HepG2 (cell line): ENCODE measurements at regions not wholly inside any gene's neighbourhood (a gene's known extent, or its start where the extent isn't known, plus 50 kb on each side); places are given as distances from the start of the nearest gene placed in this dataset.

Source experiments
- CHD2 ChIP-seq: IDR thresholded peaks from 2 replicates; pipeline ENCODE4 v1.6.1; 2011; ENCODE audit warnings: low read depth, low read length, improper control_type of control experiment
- FOXK2 ChIP-seq: fragments of 450-650 bp; IDR thresholded peaks from 2 replicates; pipeline ENCODE4 v1.6.1; 2016
- HOXD1 ChIP-seq: sonication (generic); formaldehyde crosslinking; IDR thresholded peaks from 2 replicates; pipeline ENCODE4 v1.5.0; 2020; ENCODE audit warnings: missing genetic modification reagents
- SMAD1 ChIP-seq: sonication (generic); formaldehyde crosslinking; IDR thresholded peaks from 2 replicates; pipeline ENCODE4 v1.4.0; 2020; ENCODE audit warnings: missing genetic modification reagents, low read depth, mild to moderate bottlenecking, borderline replicate concordance
- ZBTB20 ChIP-seq: sonication (generic); formaldehyde crosslinking; IDR thresholded peaks from 2 replicates; pipeline ENCODE4 v1.8.1; 2023; ENCODE audit warnings: missing genetic modification reagents, low read depth, mild to moderate bottlenecking, borderline replicate concordance
- ZBTB21 ChIP-seq: sonication (generic); formaldehyde crosslinking; IDR thresholded peaks from 2 replicates; pipeline ENCODE4 v1.4.0; 2020; ENCODE audit warnings: missing genetic modification reagents
- ZBTB37 ChIP-seq: sonication (generic); formaldehyde crosslinking; IDR thresholded peaks from 2 replicates; pipeline ENCODE4 v1.4.0; 2020; ENCODE audit warnings: mild to moderate bottlenecking, missing genetic modification reagents
- ZNF276 ChIP-seq: sonication (generic); formaldehyde crosslinking; IDR thresholded peaks from 2 replicates; pipeline ENCODE4 v1.4.0; 2020; ENCODE audit warnings: mild to moderate bottlenecking, low read depth, missing genetic modification reagents
- ZNF552 ChIP-seq: sonication (generic); formaldehyde crosslinking; IDR thresholded peaks from 2 replicates; pipeline ENCODE4 v1.9.0; 2022; ENCODE audit warnings: missing genetic modification reagents, mild to moderate bottlenecking, borderline replicate concordance
- TF ChIP-seq, protein P1 (sequence below): IDR thresholded peaks from 2 replicates; pipeline ENCODE4 v1.6.1; 2016; ENCODE audit warnings: low read depth, missing genetic modification reagents, missing compliant biosample characterization
- TF ChIP-seq, protein P2 (sequence below): sonication (generic); formaldehyde crosslinking; IDR thresholded peaks from 2 replicates; pipeline ENCODE4 v1.5.0; 2020; ENCODE audit warnings: mild to moderate bottlenecking, missing genetic modification reagents, moderate library complexity
- TF ChIP-seq, protein P3 (sequence below): sonication (generic); formaldehyde crosslinking; IDR thresholded peaks from 2 replicates; pipeline ENCODE4 v1.8.0; 2022; ENCODE audit warnings: mild to moderate bottlenecking, missing genetic modification reagents; ENCODE audit not compliant: insufficient replicate concordance
- TF ChIP-seq, protein P4 (sequence below): sonication (generic); formaldehyde crosslinking; IDR thresholded peaks from 2 replicates; pipeline ENCODE4 v1.8.0; 2022; ENCODE audit warnings: missing genetic modification reagents, mild to moderate bottlenecking, borderline replicate concordance
- TF ChIP-seq, protein P5 (sequence below), 2 experiments: IDR thresholded peaks; 2 replicates each; pipeline ENCODE4 v1.6.1; 2011 to 2012; ENCODE audit warnings: low read length in 2 of 2, borderline replicate concordance in 1 of 2, low read depth in 1 of 2, mild to moderate bottlenecking in 1 of 2, moderate library complexity in 1 of 2

DNA sequence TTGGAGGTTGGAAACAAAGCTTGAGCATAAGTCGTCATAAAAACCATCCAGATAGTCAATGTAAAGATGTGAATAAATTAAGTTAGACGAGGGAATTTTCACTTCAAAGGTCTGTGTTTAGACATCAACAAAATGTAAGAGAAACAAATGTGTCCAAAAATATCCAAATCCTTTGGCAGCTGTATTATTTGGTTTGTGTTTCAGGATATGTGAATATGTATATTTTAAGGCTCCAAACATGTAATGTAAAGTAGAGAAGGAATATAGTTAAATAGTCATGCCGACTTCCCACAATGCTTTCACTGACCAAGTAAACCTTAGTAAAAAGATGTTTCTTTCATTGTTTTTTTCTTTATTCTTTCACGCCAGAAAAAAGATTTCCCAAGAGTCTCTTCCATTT is 604.9 kb upstream of the NRP1 start:
- TF ChIP-seq HOXD1 (no peak), FOXK2 (no peak), ZNF552 (CRISPR knock-in tag) (no peak), ZNF276 (no peak), SMAD1 (CRISPR knock-in tag) (no peak), CHD2 (no peak), ZBTB37 (no peak), ZBTB21 (no peak), ZBTB20 (CRISPR knock-in tag) (no peak)
- TF ChIP-seq, protein P1, sequence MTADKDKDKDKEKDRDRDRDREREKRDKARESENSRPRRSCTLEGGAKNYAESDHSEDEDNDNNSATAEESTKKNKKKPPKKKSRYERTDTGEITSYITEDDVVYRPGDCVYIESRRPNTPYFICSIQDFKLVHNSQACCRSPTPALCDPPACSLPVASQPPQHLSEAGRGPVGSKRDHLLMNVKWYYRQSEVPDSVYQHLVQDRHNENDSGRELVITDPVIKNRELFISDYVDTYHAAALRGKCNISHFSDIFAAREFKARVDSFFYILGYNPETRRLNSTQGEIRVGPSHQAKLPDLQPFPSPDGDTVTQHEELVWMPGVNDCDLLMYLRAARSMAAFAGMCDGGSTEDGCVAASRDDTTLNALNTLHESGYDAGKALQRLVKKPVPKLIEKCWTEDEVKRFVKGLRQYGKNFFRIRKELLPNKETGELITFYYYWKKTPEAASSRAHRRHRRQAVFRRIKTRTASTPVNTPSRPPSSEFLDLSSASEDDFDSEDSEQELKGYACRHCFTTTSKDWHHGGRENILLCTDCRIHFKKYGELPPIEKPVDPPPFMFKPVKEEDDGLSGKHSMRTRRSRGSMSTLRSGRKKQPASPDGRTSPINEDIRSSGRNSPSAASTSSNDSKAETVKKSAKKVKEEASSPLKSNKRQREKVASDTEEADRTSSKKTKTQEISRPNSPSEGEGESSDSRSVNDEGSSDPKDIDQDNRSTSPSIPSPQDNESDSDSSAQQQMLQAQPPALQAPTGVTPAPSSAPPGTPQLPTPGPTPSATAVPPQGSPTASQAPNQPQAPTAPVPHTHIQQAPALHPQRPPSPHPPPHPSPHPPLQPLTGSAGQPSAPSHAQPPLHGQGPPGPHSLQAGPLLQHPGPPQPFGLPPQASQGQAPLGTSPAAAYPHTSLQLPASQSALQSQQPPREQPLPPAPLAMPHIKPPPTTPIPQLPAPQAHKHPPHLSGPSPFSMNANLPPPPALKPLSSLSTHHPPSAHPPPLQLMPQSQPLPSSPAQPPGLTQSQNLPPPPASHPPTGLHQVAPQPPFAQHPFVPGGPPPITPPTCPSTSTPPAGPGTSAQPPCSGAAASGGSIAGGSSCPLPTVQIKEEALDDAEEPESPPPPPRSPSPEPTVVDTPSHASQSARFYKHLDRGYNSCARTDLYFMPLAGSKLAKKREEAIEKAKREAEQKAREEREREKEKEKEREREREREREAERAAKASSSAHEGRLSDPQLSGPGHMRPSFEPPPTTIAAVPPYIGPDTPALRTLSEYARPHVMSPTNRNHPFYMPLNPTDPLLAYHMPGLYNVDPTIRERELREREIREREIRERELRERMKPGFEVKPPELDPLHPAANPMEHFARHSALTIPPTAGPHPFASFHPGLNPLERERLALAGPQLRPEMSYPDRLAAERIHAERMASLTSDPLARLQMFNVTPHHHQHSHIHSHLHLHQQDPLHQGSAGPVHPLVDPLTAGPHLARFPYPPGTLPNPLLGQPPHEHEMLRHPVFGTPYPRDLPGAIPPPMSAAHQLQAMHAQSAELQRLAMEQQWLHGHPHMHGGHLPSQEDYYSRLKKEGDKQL (CRISPR knock-in tag): no peak
- TF ChIP-seq, protein P2, sequence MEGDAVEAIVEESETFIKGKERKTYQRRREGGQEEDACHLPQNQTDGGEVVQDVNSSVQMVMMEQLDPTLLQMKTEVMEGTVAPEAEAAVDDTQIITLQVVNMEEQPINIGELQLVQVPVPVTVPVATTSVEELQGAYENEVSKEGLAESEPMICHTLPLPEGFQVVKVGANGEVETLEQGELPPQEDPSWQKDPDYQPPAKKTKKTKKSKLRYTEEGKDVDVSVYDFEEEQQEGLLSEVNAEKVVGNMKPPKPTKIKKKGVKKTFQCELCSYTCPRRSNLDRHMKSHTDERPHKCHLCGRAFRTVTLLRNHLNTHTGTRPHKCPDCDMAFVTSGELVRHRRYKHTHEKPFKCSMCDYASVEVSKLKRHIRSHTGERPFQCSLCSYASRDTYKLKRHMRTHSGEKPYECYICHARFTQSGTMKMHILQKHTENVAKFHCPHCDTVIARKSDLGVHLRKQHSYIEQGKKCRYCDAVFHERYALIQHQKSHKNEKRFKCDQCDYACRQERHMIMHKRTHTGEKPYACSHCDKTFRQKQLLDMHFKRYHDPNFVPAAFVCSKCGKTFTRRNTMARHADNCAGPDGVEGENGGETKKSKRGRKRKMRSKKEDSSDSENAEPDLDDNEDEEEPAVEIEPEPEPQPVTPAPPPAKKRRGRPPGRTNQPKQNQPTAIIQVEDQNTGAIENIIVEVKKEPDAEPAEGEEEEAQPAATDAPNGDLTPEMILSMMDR (CRISPR knock-in tag): no peak
- TF ChIP-seq, protein P3, sequence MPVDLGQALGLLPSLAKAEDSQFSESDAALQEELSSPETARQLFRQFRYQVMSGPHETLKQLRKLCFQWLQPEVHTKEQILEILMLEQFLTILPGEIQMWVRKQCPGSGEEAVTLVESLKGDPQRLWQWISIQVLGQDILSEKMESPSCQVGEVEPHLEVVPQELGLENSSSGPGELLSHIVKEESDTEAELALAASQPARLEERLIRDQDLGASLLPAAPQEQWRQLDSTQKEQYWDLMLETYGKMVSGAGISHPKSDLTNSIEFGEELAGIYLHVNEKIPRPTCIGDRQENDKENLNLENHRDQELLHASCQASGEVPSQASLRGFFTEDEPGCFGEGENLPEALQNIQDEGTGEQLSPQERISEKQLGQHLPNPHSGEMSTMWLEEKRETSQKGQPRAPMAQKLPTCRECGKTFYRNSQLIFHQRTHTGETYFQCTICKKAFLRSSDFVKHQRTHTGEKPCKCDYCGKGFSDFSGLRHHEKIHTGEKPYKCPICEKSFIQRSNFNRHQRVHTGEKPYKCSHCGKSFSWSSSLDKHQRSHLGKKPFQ: no peak
- TF ChIP-seq, protein P4, sequence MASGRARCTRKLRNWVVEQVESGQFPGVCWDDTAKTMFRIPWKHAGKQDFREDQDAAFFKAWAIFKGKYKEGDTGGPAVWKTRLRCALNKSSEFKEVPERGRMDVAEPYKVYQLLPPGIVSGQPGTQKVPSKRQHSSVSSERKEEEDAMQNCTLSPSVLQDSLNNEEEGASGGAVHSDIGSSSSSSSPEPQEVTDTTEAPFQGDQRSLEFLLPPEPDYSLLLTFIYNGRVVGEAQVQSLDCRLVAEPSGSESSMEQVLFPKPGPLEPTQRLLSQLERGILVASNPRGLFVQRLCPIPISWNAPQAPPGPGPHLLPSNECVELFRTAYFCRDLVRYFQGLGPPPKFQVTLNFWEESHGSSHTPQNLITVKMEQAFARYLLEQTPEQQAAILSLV (CRISPR knock-in tag): no peak
- TF ChIP-seq, protein P5, sequence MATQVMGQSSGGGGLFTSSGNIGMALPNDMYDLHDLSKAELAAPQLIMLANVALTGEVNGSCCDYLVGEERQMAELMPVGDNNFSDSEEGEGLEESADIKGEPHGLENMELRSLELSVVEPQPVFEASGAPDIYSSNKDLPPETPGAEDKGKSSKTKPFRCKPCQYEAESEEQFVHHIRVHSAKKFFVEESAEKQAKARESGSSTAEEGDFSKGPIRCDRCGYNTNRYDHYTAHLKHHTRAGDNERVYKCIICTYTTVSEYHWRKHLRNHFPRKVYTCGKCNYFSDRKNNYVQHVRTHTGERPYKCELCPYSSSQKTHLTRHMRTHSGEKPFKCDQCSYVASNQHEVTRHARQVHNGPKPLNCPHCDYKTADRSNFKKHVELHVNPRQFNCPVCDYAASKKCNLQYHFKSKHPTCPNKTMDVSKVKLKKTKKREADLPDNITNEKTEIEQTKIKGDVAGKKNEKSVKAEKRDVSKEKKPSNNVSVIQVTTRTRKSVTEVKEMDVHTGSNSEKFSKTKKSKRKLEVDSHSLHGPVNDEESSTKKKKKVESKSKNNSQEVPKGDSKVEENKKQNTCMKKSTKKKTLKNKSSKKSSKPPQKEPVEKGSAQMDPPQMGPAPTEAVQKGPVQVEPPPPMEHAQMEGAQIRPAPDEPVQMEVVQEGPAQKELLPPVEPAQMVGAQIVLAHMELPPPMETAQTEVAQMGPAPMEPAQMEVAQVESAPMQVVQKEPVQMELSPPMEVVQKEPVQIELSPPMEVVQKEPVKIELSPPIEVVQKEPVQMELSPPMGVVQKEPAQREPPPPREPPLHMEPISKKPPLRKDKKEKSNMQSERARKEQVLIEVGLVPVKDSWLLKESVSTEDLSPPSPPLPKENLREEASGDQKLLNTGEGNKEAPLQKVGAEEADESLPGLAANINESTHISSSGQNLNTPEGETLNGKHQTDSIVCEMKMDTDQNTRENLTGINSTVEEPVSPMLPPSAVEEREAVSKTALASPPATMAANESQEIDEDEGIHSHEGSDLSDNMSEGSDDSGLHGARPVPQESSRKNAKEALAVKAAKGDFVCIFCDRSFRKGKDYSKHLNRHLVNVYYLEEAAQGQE (IDR thresholded peaks at IDR 0.05; ENCODE audit: borderline replicate concordance in 1 of 2, low read depth in 1 of 2, low read length in 2 of 2): no peak
